ENCODE measurements at regions not wholly inside any gene's neighbourhood (a gene's known extent, or its start where the extent isn't known, plus 50 kb on each side); places are given as distances from the start of the nearest gene placed in this dataset.

DNA sequence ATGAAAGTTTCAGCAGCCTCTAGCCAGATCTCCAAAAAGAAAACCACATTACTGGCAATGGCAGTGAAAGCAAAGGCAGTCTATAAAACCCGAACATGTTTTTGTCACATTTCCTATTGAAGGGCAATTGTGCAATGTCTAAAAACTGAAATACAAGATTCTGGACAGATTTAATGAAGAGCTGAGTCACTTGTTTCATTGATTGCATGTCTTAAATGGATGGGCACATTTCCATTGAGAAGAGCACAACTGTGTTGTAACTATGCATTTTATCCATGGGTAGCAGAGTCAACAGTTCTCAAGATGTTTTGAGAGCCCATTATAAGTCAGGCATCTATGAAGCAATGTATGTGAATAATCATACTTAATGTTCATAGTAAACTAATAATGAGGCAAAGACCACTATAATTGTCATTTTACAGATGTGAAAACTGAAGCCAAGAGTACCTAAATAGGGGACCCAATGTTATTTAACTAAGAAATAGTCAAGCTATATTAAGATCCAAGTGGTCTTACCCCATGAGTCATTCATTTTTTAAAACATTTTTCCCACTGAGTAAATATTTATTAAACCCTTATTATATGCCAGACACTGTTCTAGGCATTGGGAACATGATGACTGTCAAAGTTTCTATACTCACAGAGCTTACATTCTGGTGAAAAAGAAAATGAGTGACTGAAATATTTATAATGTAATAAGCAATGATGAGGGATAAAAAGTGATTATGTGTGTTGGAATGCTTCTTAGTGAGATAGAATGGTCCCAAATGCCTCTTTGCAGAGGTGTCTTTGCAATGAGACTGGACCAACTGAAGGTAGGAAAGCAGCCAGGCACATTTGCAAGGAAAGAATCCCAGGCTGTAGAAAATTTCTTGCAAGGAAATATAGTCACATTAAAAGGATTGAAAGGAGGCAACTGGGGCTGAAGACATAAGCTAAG lies 818.9 kb upstream of the ACVR2A start:
- no peaks in the 10 kb centered on the region for H3K9me3 ChIP-seq (ENCODE audit: control insufficient read depth in 1 of 2, low read length in 2 of 2)
- H3K4me3 ChIP-seq (ENCODE audit: low read depth in 1 of 2, low read length in 2 of 2), result no peak overlapping the region
- no peaks in the 10 kb centered on the region for H3K36me3 ChIP-seq (ENCODE audit: control insufficient read depth in 1 of 2, insufficient read depth in 2 of 2, low read length in 2 of 2)
- no peaks in the 10 kb centered on the region for H3K27me3 ChIP-seq (ENCODE audit: low read depth, low read length)
- H3K27ac ChIP-seq (ENCODE audit: low read length), result no peak overlapping the region
- no peaks in the 10 kb centered on the region for H3K4me1 ChIP-seq (ENCODE audit: control insufficient read depth in 1 of 2, insufficient read depth in 2 of 2, low read length in 2 of 2)

DNA sequence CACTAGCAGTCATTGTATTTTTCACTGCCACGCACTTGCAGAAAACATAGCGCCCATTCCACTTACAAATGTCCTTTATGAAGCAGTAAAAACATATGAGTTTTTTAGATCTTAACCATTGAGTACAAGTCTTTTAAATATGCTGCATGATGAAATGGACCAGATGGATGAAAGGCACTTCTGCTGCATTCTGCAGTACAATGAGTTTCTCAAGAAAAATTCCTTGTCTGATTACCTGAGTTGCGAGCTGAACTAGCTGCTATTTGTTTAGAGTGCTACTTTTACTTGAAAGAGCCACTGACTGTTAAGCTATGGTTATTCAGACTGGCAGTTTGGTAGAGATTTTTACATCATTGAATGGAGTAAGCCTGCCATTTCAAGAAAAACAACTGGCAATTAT lies 825.5 kb upstream of the ACVR2A start:
- no peak overlapping the region for H3K27ac ChIP-seq (ENCODE audit: low read length)
- H3K36me3 ChIP-seq (ENCODE audit: control insufficient read depth in 1 of 2, insufficient read depth in 2 of 2, low read length in 2 of 2), result no peaks in the 10 kb centered on the region
- no peaks in the 10 kb centered on the region for H3K9me3 ChIP-seq (ENCODE audit: control insufficient read depth in 1 of 2, low read length in 2 of 2)
- H3K27me3 ChIP-seq (ENCODE audit: low read depth, low read length), result no peaks in the 10 kb centered on the region
- no peak overlapping the region for H3K4me3 ChIP-seq (ENCODE audit: low read depth in 1 of 2, low read length in 2 of 2)
- H3K4me1 ChIP-seq (ENCODE audit: control insufficient read depth in 1 of 2, insufficient read depth in 2 of 2, low read length in 2 of 2), result peaks cover 0 to 3% of the 10 kb centered on the region in 2 donors

GRCh38 chr2:147017951-147018645 lies 826.7 kb upstream of the ACVR2A start:
- no peak overlapping the region for H3K4me3 ChIP-seq (ENCODE audit: low read depth in 1 of 2, low read length in 2 of 2)
- H3K4me1 ChIP-seq (ENCODE audit: control insufficient read depth in 1 of 2, insufficient read depth in 2 of 2, low read length in 2 of 2), result peaks cover 0 to 3% of the 10 kb centered on the region in 2 donors
- H3K27ac ChIP-seq (ENCODE audit: low read length), result no peak overlapping the region
- no peaks in the 10 kb centered on the region for H3K36me3 ChIP-seq (ENCODE audit: control insufficient read depth in 1 of 2, insufficient read depth in 2 of 2, low read length in 2 of 2)
- no peaks in the 10 kb centered on the region for H3K9me3 ChIP-seq (ENCODE audit: control insufficient read depth in 1 of 2, low read length in 2 of 2)
- no peaks in the 10 kb centered on the region for H3K27me3 ChIP-seq (ENCODE audit: low read depth, low read length)

- Histone ChIP-seq H3K9me3 (ENCODE audit: control insufficient read depth in 1 of 2, low read length in 2 of 2) (no peaks in the 10 kb centered on the region), H3K27ac (ENCODE audit: low read length) (no peak overlapping the region), H3K4me1 (ENCODE audit: control insufficient read depth in 1 of 2, insufficient read depth in 2 of 2, low read length in 2 of 2) (peaks cover 0 to 3% of the 10 kb centered on the region in 2 donors), H3K4me3 (ENCODE audit: low read depth in 1 of 2, low read length in 2 of 2) (no peak overlapping the region), H3K27me3 (ENCODE audit: low read depth, low read length) (no peaks in the 10 kb centered on the region), H3K36me3 (ENCODE audit: control insufficient read depth in 1 of 2, insufficient read depth in 2 of 2, low read length in 2 of 2) (no peaks in the 10 kb centered on the region)
These were observed 828.6 kb upstream of the ACVR2A start for GRCh38 chr2:147016181-147016580.

GRCh38 chr2:147015591-147015990 lies 829.2 kb upstream of the ACVR2A start:
- Histone ChIP-seq H3K9me3 (ENCODE audit: control insufficient read depth in 1 of 2, low read length in 2 of 2) (no peaks in the 10 kb centered on the region), H3K4me1 (ENCODE audit: control insufficient read depth in 1 of 2, insufficient read depth in 2 of 2, low read length in 2 of 2) (peaks cover 0 to 3% of the 10 kb centered on the region in 2 donors), H3K27ac (ENCODE audit: low read length) (no peak overlapping the region), H3K36me3 (ENCODE audit: control insufficient read depth in 1 of 2, insufficient read depth in 2 of 2, low read length in 2 of 2) (no peaks in the 10 kb centered on the region), H3K4me3 (ENCODE audit: low read depth in 1 of 2, low read length in 2 of 2) (no peak overlapping the region), H3K27me3 (ENCODE audit: low read depth, low read length) (no peaks in the 10 kb centered on the region)

DNA sequence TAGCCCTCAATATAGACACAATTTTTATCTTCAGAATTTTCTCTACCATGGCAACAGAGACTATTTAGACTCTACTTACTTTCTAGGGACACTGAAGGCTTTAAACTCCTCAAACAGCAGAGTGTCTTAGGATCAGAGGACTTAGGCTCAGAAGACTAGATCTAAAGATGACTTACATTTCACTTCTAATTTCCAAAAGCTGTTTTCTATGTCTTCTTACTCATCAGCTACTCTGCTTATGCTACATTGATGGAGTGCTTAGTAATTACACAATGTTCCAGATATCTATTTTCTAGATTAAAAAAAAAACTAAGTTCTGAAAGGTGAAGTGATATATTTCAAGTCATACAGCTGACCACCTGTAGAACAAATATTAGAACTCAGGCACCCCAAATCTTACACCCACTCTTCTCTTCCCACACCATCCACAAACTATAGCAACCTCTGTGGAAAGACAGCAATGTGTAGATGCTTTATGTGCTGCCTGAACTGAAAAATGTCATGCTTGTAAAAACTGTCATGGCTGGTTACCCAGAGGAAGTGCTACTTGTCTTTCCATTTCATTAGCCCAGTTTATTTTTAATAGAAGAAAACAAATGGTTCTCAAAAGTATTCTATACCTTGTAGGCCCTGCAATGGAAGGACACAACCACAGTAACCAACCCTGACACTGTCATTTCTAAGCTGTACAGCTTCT lies 831.0 kb upstream of the ACVR2A start:
- Histone ChIP-seq H3K27ac (ENCODE audit: low read length) (no peak overlapping the region), H3K9me3 (ENCODE audit: control insufficient read depth in 1 of 2, low read length in 2 of 2) (no peaks in the 10 kb centered on the region), H3K4me3 (ENCODE audit: low read depth in 1 of 2, low read length in 2 of 2) (no peak overlapping the region), H3K27me3 (ENCODE audit: low read depth, low read length) (no peaks in the 10 kb centered on the region), H3K36me3 (ENCODE audit: control insufficient read depth in 1 of 2, insufficient read depth in 2 of 2, low read length in 2 of 2) (no peaks in the 10 kb centered on the region), H3K4me1 (ENCODE audit: control insufficient read depth in 1 of 2, insufficient read depth in 2 of 2, low read length in 2 of 2) (peaks cover 0 to 3% of the 10 kb centered on the region in 2 donors)

GRCh38 chr2:147008481-147008880 lies 836.3 kb upstream of the ACVR2A start:
- Histone ChIP-seq H3K4me1 (ENCODE audit: control insufficient read depth in 1 of 2, insufficient read depth in 2 of 2, low read length in 2 of 2) (peaks cover 0 to 4% of the 10 kb centered on the region in 2 donors), H3K9me3 (ENCODE audit: control insufficient read depth in 1 of 2, low read length in 2 of 2) (no peaks in the 10 kb centered on the region), H3K4me3 (ENCODE audit: low read depth in 1 of 2, low read length in 2 of 2) (no peak overlapping the region), H3K36me3 (ENCODE audit: control insufficient read depth in 1 of 2, insufficient read depth in 2 of 2, low read length in 2 of 2) (no peaks in the 10 kb centered on the region), H3K27me3 (ENCODE audit: low read depth, low read length) (no peaks in the 10 kb centered on the region), H3K27ac (ENCODE audit: low read length) (no peak overlapping the region)

- Histone ChIP-seq H3K4me1 (ENCODE audit: control insufficient read depth in 1 of 2, insufficient read depth in 2 of 2, low read length in 2 of 2) (peaks cover 0 to 4% of the 10 kb centered on the region in 2 donors), H3K9me3 (ENCODE audit: control insufficient read depth in 1 of 2, low read length in 2 of 2) (no peaks in the 10 kb centered on the region), H3K27me3 (ENCODE audit: low read depth, low read length) (no peaks in the 10 kb centered on the region), H3K27ac (ENCODE audit: low read length) (no peak overlapping the region), H3K4me3 (ENCODE audit: low read depth in 1 of 2, low read length in 2 of 2) (no peak overlapping the region), H3K36me3 (ENCODE audit: control insufficient read depth in 1 of 2, insufficient read depth in 2 of 2, low read length in 2 of 2) (no peaks in the 10 kb centered on the region)
These were observed 838.1 kb upstream of the ACVR2A start for GRCh38 chr2:147006736-147007141.

DNA sequence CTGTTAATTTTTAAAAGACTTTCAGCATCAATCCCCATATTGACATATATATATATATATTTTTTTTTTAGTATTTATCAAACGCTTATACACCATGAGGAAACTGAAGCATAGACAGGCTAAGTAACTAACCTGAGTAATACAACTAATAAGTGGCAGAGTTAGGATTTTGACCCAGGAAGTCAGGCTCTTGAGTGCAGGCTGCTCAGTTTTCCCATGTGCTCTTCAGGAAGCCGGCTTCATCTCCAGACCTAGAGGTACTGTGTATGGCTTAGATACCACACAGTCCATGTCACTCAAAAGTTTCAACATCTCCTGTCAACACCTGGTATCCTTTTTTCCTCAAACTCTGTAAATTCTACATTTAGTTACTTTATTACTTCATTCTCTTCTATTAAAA lies 841.7 kb upstream of the ACVR2A start:
- peaks cover 0 to 4% of the 10 kb centered on the region in 2 donors for H3K4me1 ChIP-seq (ENCODE audit: control insufficient read depth in 1 of 2, insufficient read depth in 2 of 2, low read length in 2 of 2)
- no peaks in the 10 kb centered on the region for H3K27me3 ChIP-seq (ENCODE audit: low read depth, low read length)
- no peaks in the 10 kb centered on the region for H3K9me3 ChIP-seq (ENCODE audit: control insufficient read depth in 1 of 2, low read length in 2 of 2)
- no peak overlapping the region for H3K27ac ChIP-seq (ENCODE audit: low read length)
- H3K36me3 ChIP-seq (ENCODE audit: control insufficient read depth in 1 of 2, insufficient read depth in 2 of 2, low read length in 2 of 2), result no peaks in the 10 kb centered on the region
- no peak overlapping the region for H3K4me3 ChIP-seq (ENCODE audit: low read depth in 1 of 2, low read length in 2 of 2)

GRCh38 chr2:147002256-147002655 lies 842.6 kb upstream of the ACVR2A start:
- no peaks in the 10 kb centered on the region for H3K27me3 ChIP-seq (ENCODE audit: low read depth, low read length)

GRCh38 chr2:147001061-147001460 lies 843.8 kb upstream of the ACVR2A start:
- H3K4me3 ChIP-seq (ENCODE audit: low read depth in 1 of 2, low read length in 2 of 2), result no peak overlapping the region
- no peak overlapping the region for H3K27ac ChIP-seq (ENCODE audit: low read length)
- no peaks in the 10 kb centered on the region for H3K27me3 ChIP-seq (ENCODE audit: low read depth, low read length)
- no peaks in the 10 kb centered on the region for H3K9me3 ChIP-seq (ENCODE audit: control insufficient read depth in 1 of 2, low read length in 2 of 2)
- H3K4me1 ChIP-seq (ENCODE audit: control insufficient read depth in 1 of 2, insufficient read depth in 2 of 2, low read length in 2 of 2), result no peaks in the 10 kb centered on the region
- H3K36me3 ChIP-seq (ENCODE audit: control insufficient read depth in 1 of 2, insufficient read depth in 2 of 2, low read length in 2 of 2), result no peaks in the 10 kb centered on the region

More at GRCh38 chr2:147002256-147002655, 842.6 kb upstream of the ACVR2A start:
- Histone ChIP-seq H3K9me3 (ENCODE audit: control insufficient read depth in 1 of 2, low read length in 2 of 2) (no peaks in the 10 kb centered on the region), H3K4me3 (ENCODE audit: low read depth in 1 of 2, low read length in 2 of 2) (no peak overlapping the region), H3K36me3 (ENCODE audit: control insufficient read depth in 1 of 2, insufficient read depth in 2 of 2, low read length in 2 of 2) (no peaks in the 10 kb centered on the region), H3K4me1 (ENCODE audit: control insufficient read depth in 1 of 2, insufficient read depth in 2 of 2, low read length in 2 of 2) (peaks cover 0 to 1% of the 10 kb centered on the region in 2 donors), H3K27ac (ENCODE audit: low read length) (no peak overlapping the region)

Data from muscle layer of duodenum (tissue), 2 donors.